CD14-positive monocyte (primary cell): ENCODE measurements at regions not wholly inside any gene's neighbourhood (a gene's known extent, or its start where the extent isn't known, plus 50 kb on each side); places are given as distances from the start of the nearest gene placed in this dataset.

ENCODE experiments used
- DNase-seq, 3 donors: peaks; one replicate each; pipeline ENCODE4 v3.0.0-alpha.2; 2011 to 2022
- H2AFZ ChIP-seq: 2 replicates; pipeline ENCODE4 v1.6.0; 2012; ENCODE audit warnings: mild to moderate bottlenecking, low read depth, low read length, inconsistent platforms; ENCODE audit not compliant: insufficient read depth, poor library complexity, severe bottlenecking
- H3K27ac ChIP-seq, 2 donors: 1 replicate in 1 of 2; 2 replicates in 1 of 2; pipeline ENCODE4 v1.5.1; 2012 to 2013; ENCODE audit warnings: low read length in 2 of 2, control low read depth in 1 of 2, inconsistent platforms in 1 of 2, low read depth in 1 of 2, mild to moderate bottlenecking in 1 of 2
- H3K27me3 ChIP-seq, 2 donors: one replicate each; pipeline versions ENCODE4 v1.6.0 to v1.6.1; 2011 to 2013; ENCODE audit warnings: low read length in 2 of 2; ENCODE audit not compliant: control insufficient read depth in 2 of 2, insufficient read depth in 2 of 2
- H3K36me3 ChIP-seq, 2 donors: replicated peaks in 1 of 2; 1 replicate in 1 of 2; 2 replicates in 1 of 2; pipeline versions ENCODE4 v1.5.1 to v1.6.1; 2012 to 2013; ENCODE audit warnings: low read length in 2 of 2, control low read depth in 1 of 2, inconsistent platforms in 1 of 2, mild to moderate bottlenecking in 1 of 2; ENCODE audit not compliant: insufficient read depth in 2 of 2, control insufficient read depth in 1 of 2
- H3K4me1 ChIP-seq, 2 donors: 1 replicate in 1 of 2; 2 replicates in 1 of 2; pipeline versions ENCODE4 v1.5.1 to v1.6.1; 2012 to 2013; ENCODE audit warnings: low read length in 2 of 2, control low read depth in 1 of 2, inconsistent platforms in 1 of 2, mild to moderate bottlenecking in 1 of 2, moderate library complexity in 1 of 2; ENCODE audit not compliant: insufficient read depth in 2 of 2, control insufficient read depth in 1 of 2
- H3K4me2 ChIP-seq: replicated peaks from 2 replicates; pipeline ENCODE3; 2012; ENCODE audit warnings: low read length, moderate library complexity, mild to moderate bottlenecking; ENCODE audit not compliant: poor library complexity, severe bottlenecking; ENCODE audit errors: extremely low read depth
- H3K4me3 ChIP-seq, 3 experiments: fragments of 200-600 bp in 1 of 3; sonication (generic) in 1 of 3; replicated peaks in 1 of 3; 1 replicate in 2 of 3; 2 replicates in 1 of 3; pipeline ENCODE4 v1.5.1; 2011 to 2013; ENCODE audit warnings: low read length in 3 of 3, mild to moderate bottlenecking in 3 of 3, control low read depth in 2 of 3, low read depth in 2 of 3, inconsistent platforms in 1 of 3, moderate library complexity in 1 of 3
- H3K79me2 ChIP-seq: 2 replicates; pipeline ENCODE4 v1.6.0; 2012; ENCODE audit warnings: mild to moderate bottlenecking, control low read depth, inconsistent platforms, low read length, moderate library complexity; ENCODE audit not compliant: insufficient read depth
- H3K9ac ChIP-seq: 2 replicates; pipeline ENCODE4 v1.6.0; 2017; ENCODE audit warnings: low read length, mild to moderate bottlenecking; ENCODE audit not compliant: insufficient read depth, poor library complexity, severe bottlenecking
- H3K9me3 ChIP-seq, 2 donors: replicated peaks in 1 of 2; 1 replicate in 1 of 2; 2 replicates in 1 of 2; pipeline versions ENCODE4 v1.5.1 to v1.6.1; 2012 to 2013; ENCODE audit warnings: low read length in 2 of 2, control low read depth in 1 of 2; ENCODE audit not compliant: control insufficient read depth in 1 of 2, insufficient read depth in 1 of 2
- H4K20me1 ChIP-seq: 2 replicates; pipeline ENCODE4 v1.6.0; 2012; ENCODE audit warnings: mild to moderate bottlenecking, low read length, control low read depth, moderate library complexity; ENCODE audit not compliant: insufficient read depth
- H3K27ac Mint-ChIP-seq, 7 donors: one replicate each; pipeline ENCODE4 v1.8.0; 2020; ENCODE audit warnings: mild to moderate bottlenecking in 7 of 7, mixed read lengths in 7 of 7, moderate library complexity in 6 of 7, inconsistent platforms in 2 of 7
- H3K27me3 Mint-ChIP-seq, 3 donors: one replicate each; pipeline ENCODE4 v1.8.0; 2021 to 2022; ENCODE audit warnings: low read depth in 3 of 3, mild to moderate bottlenecking in 3 of 3, mixed read lengths in 3 of 3, moderate library complexity in 3 of 3, inconsistent platforms in 1 of 3
- H3K36me3 Mint-ChIP-seq, 2 donors: one replicate each; pipeline ENCODE4 v1.8.0; 2020; ENCODE audit warnings: mixed read lengths in 2 of 2, inconsistent platforms in 1 of 2, mild to moderate bottlenecking in 1 of 2
- H3K4me1 Mint-ChIP-seq: one replicate; pipeline ENCODE4 v1.8.0; 2020; ENCODE audit warnings: mild to moderate bottlenecking, mixed read lengths
- H3K4me3 Mint-ChIP-seq, 2 donors: one replicate each; pipeline ENCODE4 v1.8.0; 2020; ENCODE audit warnings: mild to moderate bottlenecking in 2 of 2, mixed read lengths in 2 of 2, moderate library complexity in 1 of 2
- H3K9me3 Mint-ChIP-seq, 7 donors: one replicate each; pipeline ENCODE4 v1.8.0; 2020 to 2022; ENCODE audit warnings: mixed read lengths in 7 of 7, mild to moderate bottlenecking in 6 of 7, moderate library complexity in 6 of 7, inconsistent platforms in 2 of 7
- CTCF ChIP-seq: fragments of 200-600 bp; IDR thresholded peaks from one replicate; pipeline ENCODE4 v1.8.0; 2022; ENCODE audit warnings: antibody characterized with exemption, mild to moderate bottlenecking
- WGBS: methylation state at CpG from one replicate; pipeline ENCODE4 v1.1.5; 2013; ENCODE audit warnings: missing lambda C conversion rate; ENCODE audit not compliant: insufficient coverage; 5-methylcytosine and 5-hydroxymethylcytosine counted together
- intact Hi-C, 2 donors: fragments of 100-400 bp; cut with micrococcal nuclease; formaldehyde crosslinking; loops; one replicate each; pipeline versions ENCODE4 v1.15.0 to v1.15.1; 2023

GRCh38 chr2:22500555-22500935 lies 884.4 kb upstream of the KLHL29 start:
- Mint-ChIP-seq H3K4me3 (no peak overlapping the region), H3K9me3 (peaks cover 0 to 9% (median 4%) of the 10 kb centered on the region in 7 donors), H3K27ac (no peak overlapping the region), H3K36me3 (no peaks in the 10 kb centered on the region), H3K27me3 (no peaks in the 10 kb centered on the region), H3K4me1 (no peaks in the 10 kb centered on the region)
- DNase-seq, result no peak
- H3K27ac ChIP-seq, result no peak overlapping the region
- intact Hi-C loops, result no loop called here
- no peak overlapping the region for H3K4me3 ChIP-seq
- no peaks in the 10 kb centered on the region for H4K20me1 ChIP-seq
- H3K9ac ChIP-seq, result no peak overlapping the region
- WGBS, result 90% methylated on average over 1 of the region's 1 CpG
- H3K4me2 ChIP-seq, result no peak overlapping the region
- H3K9me3 ChIP-seq, result peaks cover 0 to 9% of the 10 kb centered on the region in 2 donors
- no peaks in the 10 kb centered on the region for H3K36me3 ChIP-seq
- no peak for TF ChIP-seq CTCF
- H3K79me2 ChIP-seq, result no peaks in the 10 kb centered on the region
- no peak overlapping the region for H2AFZ ChIP-seq
- no peaks in the 10 kb centered on the region for H3K4me1 ChIP-seq
- no peaks in the 10 kb centered on the region for H3K27me3 ChIP-seq

- H3K79me2 ChIP-seq, result no peaks in the 10 kb centered on the region
Observed at GRCh38 chr2:22501851-22502250, 883.1 kb upstream of the KLHL29 start.

More at GRCh38 chr2:22501851-22502250, 883.1 kb upstream of the KLHL29 start:
- Histone ChIP-seq H3K4me2 (no peak overlapping the region), H3K36me3 (no peaks in the 10 kb centered on the region), H3K27me3 (no peaks in the 10 kb centered on the region), H2AFZ (no peak overlapping the region), H3K4me1 (no peaks in the 10 kb centered on the region), H4K20me1 (no peaks in the 10 kb centered on the region), H3K9ac (no peak overlapping the region), H3K9me3 (peaks cover 0 to 12% of the 10 kb centered on the region in 2 donors), H3K4me3 (no peak overlapping the region), H3K27ac (no peak overlapping the region)
- H3K27me3 Mint-ChIP-seq, result no peaks in the 10 kb centered on the region
- no CpG with 5 or more reads among the region's 2 CpGs for whole genome bisulfite sequencing
- intact Hi-C loops, result no loop called here
- no peaks in the 10 kb centered on the region for H3K4me1 Mint-ChIP-seq
- no peak overlapping the region for H3K4me3 Mint-ChIP-seq
- H3K9me3 Mint-ChIP-seq, result peaks cover 0 to 9% (median 6%) of the 10 kb centered on the region in 7 donors
- no peak overlapping the region for H3K27ac Mint-ChIP-seq
- H3K36me3 Mint-ChIP-seq, result no peaks in the 10 kb centered on the region
- no peak for DNase-seq
- no peak for TF ChIP-seq CTCF
